Glutamatergic neuron (in vitro differentiated cells): ENCODE measurements at regions not wholly inside any gene's neighbourhood (a gene's known extent, or its start where the extent isn't known, plus 50 kb on each side); places are given as distances from the start of the nearest gene placed in this dataset.

ENCODE experiments used
- DNase-seq: peaks from one replicate; pipeline ENCODE4 v3.0.0; 2022
- H3K27ac Mint-ChIP-seq: one replicate; pipeline ENCODE4 v1.8.0; 2020; ENCODE audit warnings: mild to moderate bottlenecking, mixed read lengths, inconsistent platforms; ENCODE audit not compliant: unreplicated experiment
- H3K27me3 Mint-ChIP-seq: one replicate; pipeline ENCODE4 v1.8.0; 2020; ENCODE audit warnings: mild to moderate bottlenecking, moderate library complexity, mixed read lengths, inconsistent platforms; ENCODE audit not compliant: unreplicated experiment
- H3K36me3 Mint-ChIP-seq: one replicate; pipeline ENCODE4 v1.8.0; 2020; ENCODE audit warnings: mild to moderate bottlenecking, mixed read lengths, inconsistent platforms; ENCODE audit not compliant: unreplicated experiment
- H3K4me1 Mint-ChIP-seq: one replicate; pipeline ENCODE4 v1.8.0; 2020; ENCODE audit warnings: mild to moderate bottlenecking, low read depth, mixed read lengths, inconsistent platforms; ENCODE audit not compliant: unreplicated experiment
- H3K4me3 Mint-ChIP-seq: one replicate; pipeline ENCODE4 v1.8.0; 2020; ENCODE audit warnings: mild to moderate bottlenecking, mixed read lengths, inconsistent platforms; ENCODE audit not compliant: unreplicated experiment
- H3K9me3 Mint-ChIP-seq: one replicate; pipeline ENCODE4 v1.8.0; 2020; ENCODE audit warnings: mild to moderate bottlenecking, moderate library complexity, mixed read lengths, inconsistent platforms; ENCODE audit not compliant: unreplicated experiment
- TF ChIP-seq, protein P1 (sequence below): fragments of 200-600 bp; sonication (generic); IDR thresholded peaks from one replicate; pipeline ENCODE4 v1.5.0; 2021; ENCODE audit not compliant: partially characterized antibody, unreplicated experiment

- Mint-ChIP-seq H3K27ac (no peak overlapping the region), H3K9me3 (no peaks in the 10 kb centered on the region), H3K27me3 (peaks cover 2% of the 10 kb centered on the region), H3K4me1 (peaks cover 6% of the 10 kb centered on the region), H3K4me3 (no peak overlapping the region), H3K36me3 (peaks cover 13% of the 10 kb centered on the region)
- no peak for DNase-seq
- TF ChIP-seq, protein P1, sequence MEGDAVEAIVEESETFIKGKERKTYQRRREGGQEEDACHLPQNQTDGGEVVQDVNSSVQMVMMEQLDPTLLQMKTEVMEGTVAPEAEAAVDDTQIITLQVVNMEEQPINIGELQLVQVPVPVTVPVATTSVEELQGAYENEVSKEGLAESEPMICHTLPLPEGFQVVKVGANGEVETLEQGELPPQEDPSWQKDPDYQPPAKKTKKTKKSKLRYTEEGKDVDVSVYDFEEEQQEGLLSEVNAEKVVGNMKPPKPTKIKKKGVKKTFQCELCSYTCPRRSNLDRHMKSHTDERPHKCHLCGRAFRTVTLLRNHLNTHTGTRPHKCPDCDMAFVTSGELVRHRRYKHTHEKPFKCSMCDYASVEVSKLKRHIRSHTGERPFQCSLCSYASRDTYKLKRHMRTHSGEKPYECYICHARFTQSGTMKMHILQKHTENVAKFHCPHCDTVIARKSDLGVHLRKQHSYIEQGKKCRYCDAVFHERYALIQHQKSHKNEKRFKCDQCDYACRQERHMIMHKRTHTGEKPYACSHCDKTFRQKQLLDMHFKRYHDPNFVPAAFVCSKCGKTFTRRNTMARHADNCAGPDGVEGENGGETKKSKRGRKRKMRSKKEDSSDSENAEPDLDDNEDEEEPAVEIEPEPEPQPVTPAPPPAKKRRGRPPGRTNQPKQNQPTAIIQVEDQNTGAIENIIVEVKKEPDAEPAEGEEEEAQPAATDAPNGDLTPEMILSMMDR, result no peak
These were observed 91.7 kb upstream of the RFLNA start for GRCh38 chr12:124203176-124203575.

GRCh38 chr12:124205405-124205804, 89.5 kb upstream of the RFLNA start:
- H3K36me3 Mint-ChIP-seq, result peaks cover 13% of the 10 kb centered on the region
- H3K9me3 Mint-ChIP-seq, result no peaks in the 10 kb centered on the region
- H3K4me3 Mint-ChIP-seq, result no peak overlapping the region
- peaks cover 2% of the 10 kb centered on the region for H3K27me3 Mint-ChIP-seq
- TF ChIP-seq, protein P1, result no peak
- no peak overlapping the region for H3K27ac Mint-ChIP-seq
- DNase-seq, result no peak
- peaks cover 8% of the 10 kb centered on the region for H3K4me1 Mint-ChIP-seq

DNA sequence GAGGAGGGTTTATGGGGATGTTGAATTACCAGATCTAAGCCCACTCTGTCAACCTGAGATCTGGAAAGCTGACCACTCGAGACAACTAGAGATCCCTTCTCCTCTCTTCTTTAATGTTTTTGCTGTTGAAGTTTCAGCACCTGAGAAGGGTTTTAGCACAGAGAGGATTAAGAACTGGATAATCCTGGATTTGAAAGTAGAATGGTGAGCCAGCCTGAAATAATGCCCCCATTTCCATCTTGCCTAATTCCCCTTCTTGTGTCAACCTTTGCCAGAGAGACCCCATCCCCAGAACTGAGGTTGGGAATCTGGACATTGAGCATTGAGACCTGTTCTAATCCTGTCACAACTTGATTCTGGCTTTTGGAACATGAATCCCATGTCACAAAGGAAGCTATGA, 87.8 kb upstream of the RFLNA start:
- TF ChIP-seq, protein P1, result no peak
- DNase-seq, result no peak
- no peak overlapping the region for H3K27ac Mint-ChIP-seq
- H3K9me3 Mint-ChIP-seq, result no peaks in the 10 kb centered on the region
- no peak overlapping the region for H3K4me3 Mint-ChIP-seq
- H3K4me1 Mint-ChIP-seq, result peaks cover 8% of the 10 kb centered on the region
- H3K27me3 Mint-ChIP-seq, result peaks cover 2% of the 10 kb centered on the region
- H3K36me3 Mint-ChIP-seq, result peaks cover 6% of the 10 kb centered on the region

DNA sequence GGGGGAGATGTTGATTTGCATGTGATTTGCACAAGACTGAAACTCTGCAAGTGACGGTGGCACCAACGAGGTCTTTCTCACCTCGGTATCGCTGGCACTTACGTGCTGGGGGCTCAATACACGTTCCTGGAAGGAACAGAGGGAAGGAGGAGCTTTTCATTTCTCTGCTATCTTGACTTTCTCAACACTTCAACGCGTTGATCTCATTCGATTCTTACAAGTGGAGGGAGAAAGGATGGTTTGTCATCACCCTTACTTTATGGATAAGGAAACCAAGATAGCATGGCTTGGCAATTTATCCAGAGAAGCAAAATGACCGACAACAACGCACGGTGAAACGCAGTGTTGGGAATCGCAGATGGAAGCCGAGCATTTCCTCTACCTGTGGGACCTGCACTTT, 87.3 kb upstream of the RFLNA start:
- H3K4me1 Mint-ChIP-seq, result peaks cover 8% of the 10 kb centered on the region
- no peak overlapping the region for H3K27ac Mint-ChIP-seq
- TF ChIP-seq, protein P1, result no peak
- DNase-seq, result no peak
- H3K36me3 Mint-ChIP-seq, result peaks cover 6% of the 10 kb centered on the region
- H3K4me3 Mint-ChIP-seq, result no peak overlapping the region
- no peaks in the 10 kb centered on the region for H3K9me3 Mint-ChIP-seq
- H3K27me3 Mint-ChIP-seq, result peaks cover 2% of the 10 kb centered on the region

- Mint-ChIP-seq H3K4me3 (no peak overlapping the region), H3K36me3 (peaks cover 10% of the 10 kb centered on the region), H3K27me3 (peaks cover 2% of the 10 kb centered on the region), H3K27ac (no peak overlapping the region), H3K4me1 (peaks cover 8% of the 10 kb centered on the region), H3K9me3 (no peaks in the 10 kb centered on the region)
- TF ChIP-seq, protein P1, result no peak
- no peak for DNase-seq
These were observed 86.4 kb upstream of the RFLNA start for GRCh38 chr12:124208489-124208888.
